ENCODE measurements at regions not wholly inside any gene's neighbourhood (a gene's known extent, or its start where the extent isn't known, plus 50 kb on each side); places are given as distances from the start of the nearest gene placed in this dataset.

- no peaks in the 10 kb centered on the region for H3K36me3 ChIP-seq (replicated peaks)
- H3K4me3 ChIP-seq (ENCODE audit: low read depth, low read length), result no peak overlapping the region
- TF ChIP-seq CTCF (IDR thresholded peaks at IDR 0.05; ENCODE audit: low read depth, low read length, missing control alignments), result no peak
- H3K27ac ChIP-seq, result no peak overlapping the region
- H3K27me3 ChIP-seq (replicated peaks), result no peaks in the 10 kb centered on the region
- in situ Hi-C loops (cut with HindIII; ENCODE audit: low pct_ligation_motif_present, low sequenced_read_pairs), result no loop called here
- no peak for DNase-seq
Measured at GRCh38 chr1:61580417-61580816, 144.5 kb downstream of the TM2D1 start.

GRCh38 chr1:61579802-61580201 is 145.1 kb downstream of the TM2D1 start:
- Histone ChIP-seq H3K27ac (no peak overlapping the region), H3K4me3 (ENCODE audit: low read depth, low read length) (no peak overlapping the region), H3K27me3 (replicated peaks) (no peaks in the 10 kb centered on the region), H3K36me3 (replicated peaks) (no peaks in the 10 kb centered on the region)
- in situ Hi-C loops (cut with HindIII; ENCODE audit: low pct_ligation_motif_present, low sequenced_read_pairs), result no loop called here
- TF ChIP-seq CTCF (IDR thresholded peaks at IDR 0.05; ENCODE audit: low read depth, low read length, missing control alignments), result no peak
- DNase-seq, result no peak

- no peak overlapping the region for H3K27ac ChIP-seq
- DNase-seq, result no peak
- H3K36me3 ChIP-seq (replicated peaks), result no peaks in the 10 kb centered on the region
- TF ChIP-seq CTCF (IDR thresholded peaks at IDR 0.05; ENCODE audit: low read depth, low read length, missing control alignments), result no peak
- H3K27me3 ChIP-seq (replicated peaks), result no peaks in the 10 kb centered on the region
- in situ Hi-C loops (cut with HindIII; ENCODE audit: low pct_ligation_motif_present, low sequenced_read_pairs), result no loop called here
- H3K4me3 ChIP-seq (ENCODE audit: low read depth, low read length), result no peak overlapping the region
Measured at GRCh38 chr1:61572046-61572445, 152.9 kb downstream of the TM2D1 start.

- no peak for TF ChIP-seq CTCF (IDR thresholded peaks at IDR 0.05; ENCODE audit: low read depth, low read length, missing control alignments)
- H3K4me3 ChIP-seq (ENCODE audit: low read depth, low read length), result no peak overlapping the region
- no peak for DNase-seq
- in situ Hi-C loops (cut with HindIII; ENCODE audit: low pct_ligation_motif_present, low sequenced_read_pairs), result no loop called here
- no peaks in the 10 kb centered on the region for H3K36me3 ChIP-seq (replicated peaks)
- H3K27ac ChIP-seq, result no peak overlapping the region
- no peaks in the 10 kb centered on the region for H3K27me3 ChIP-seq (replicated peaks)
Measured at GRCh38 chr1:61570191-61570590, 154.8 kb downstream of the TM2D1 start.

- Histone ChIP-seq H3K27me3 (replicated peaks) (no peaks in the 10 kb centered on the region), H3K27ac (no peak overlapping the region), H3K36me3 (replicated peaks) (no peaks in the 10 kb centered on the region), H3K4me3 (ENCODE audit: low read depth, low read length) (no peak overlapping the region)
- TF ChIP-seq CTCF (IDR thresholded peaks at IDR 0.05; ENCODE audit: low read depth, low read length, missing control alignments), result no peak
- DNase-seq, result no peak
- in situ Hi-C loops (cut with HindIII; ENCODE audit: low pct_ligation_motif_present, low sequenced_read_pairs), result no loop called here
Measured at GRCh38 chr1:61569303-61569621, 155.7 kb downstream of the TM2D1 start.

GRCh38 chr1:61568460-61569302 is 156.3 kb downstream of the TM2D1 start:
- Histone ChIP-seq H3K36me3 (replicated peaks) (no peaks in the 10 kb centered on the region), H3K27me3 (replicated peaks) (no peaks in the 10 kb centered on the region), H3K27ac (no peak overlapping the region), H3K4me3 (ENCODE audit: low read depth, low read length) (no peak overlapping the region)
- DNase-seq, result no peak
- in situ Hi-C loops (cut with HindIII; ENCODE audit: low pct_ligation_motif_present, low sequenced_read_pairs), result no loop called here
- TF ChIP-seq CTCF (IDR thresholded peaks at IDR 0.05; ENCODE audit: low read depth, low read length, missing control alignments), result no peak
